ENCODE measurements at regions not wholly inside any gene's neighbourhood (a gene's known extent, or its start where the extent isn't known, plus 50 kb on each side); places are given as distances from the start of the nearest gene placed in this dataset.

DNA sequence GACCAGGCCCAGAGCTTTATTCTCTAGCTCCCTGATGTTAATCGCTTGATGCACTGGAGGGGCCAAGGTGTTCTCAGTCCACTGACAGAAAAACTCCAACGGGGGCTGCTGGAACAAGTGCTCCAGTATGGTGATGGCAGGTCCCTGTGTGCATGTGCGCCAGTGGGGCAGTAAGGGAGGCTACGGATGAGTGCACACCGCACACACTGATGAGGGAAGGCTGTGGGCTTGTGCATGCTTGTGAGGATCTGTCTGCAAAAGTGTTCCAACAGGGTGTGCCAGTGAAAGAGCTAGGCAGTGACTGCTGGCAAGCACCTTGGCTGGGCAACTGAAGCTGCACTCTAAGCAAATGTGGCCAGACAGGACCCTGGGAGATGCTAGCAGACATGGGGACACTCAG, 229.7 kb upstream of the FOXG1 start:
- H3K9me1 ChIP-seq (ENCODE audit: control insufficient read depth, extremely low read depth, insufficient read depth, low read length) = no peaks in the 10 kb centered on the region
- no peak for TF ChIP-seq EZH2 (IDR thresholded peaks at IDR 0.05; ENCODE audit: low read length)
- TF ChIP-seq, protein P1, sequence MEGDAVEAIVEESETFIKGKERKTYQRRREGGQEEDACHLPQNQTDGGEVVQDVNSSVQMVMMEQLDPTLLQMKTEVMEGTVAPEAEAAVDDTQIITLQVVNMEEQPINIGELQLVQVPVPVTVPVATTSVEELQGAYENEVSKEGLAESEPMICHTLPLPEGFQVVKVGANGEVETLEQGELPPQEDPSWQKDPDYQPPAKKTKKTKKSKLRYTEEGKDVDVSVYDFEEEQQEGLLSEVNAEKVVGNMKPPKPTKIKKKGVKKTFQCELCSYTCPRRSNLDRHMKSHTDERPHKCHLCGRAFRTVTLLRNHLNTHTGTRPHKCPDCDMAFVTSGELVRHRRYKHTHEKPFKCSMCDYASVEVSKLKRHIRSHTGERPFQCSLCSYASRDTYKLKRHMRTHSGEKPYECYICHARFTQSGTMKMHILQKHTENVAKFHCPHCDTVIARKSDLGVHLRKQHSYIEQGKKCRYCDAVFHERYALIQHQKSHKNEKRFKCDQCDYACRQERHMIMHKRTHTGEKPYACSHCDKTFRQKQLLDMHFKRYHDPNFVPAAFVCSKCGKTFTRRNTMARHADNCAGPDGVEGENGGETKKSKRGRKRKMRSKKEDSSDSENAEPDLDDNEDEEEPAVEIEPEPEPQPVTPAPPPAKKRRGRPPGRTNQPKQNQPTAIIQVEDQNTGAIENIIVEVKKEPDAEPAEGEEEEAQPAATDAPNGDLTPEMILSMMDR (optimal IDR thresholded peaks at IDR 0.05 in 1 of 3, IDR thresholded peaks at IDR 0.05 in 1 of 3, conservative IDR thresholded peaks at IDR 0.05 in 1 of 3; ENCODE audit: extremely low read depth in 1 of 3, insufficient read depth in 2 of 3, low read length in 3 of 3) = no peak
- FAIRE-seq = no peak

GRCh38 chr14:28542040-28542439, 224.5 kb upstream of the FOXG1 start:
- H3K79me2 ChIP-seq (ENCODE audit: control insufficient read depth, insufficient read depth, low read length) = no peaks in the 10 kb centered on the region
- H3K4me3 ChIP-seq (ENCODE audit: control insufficient read depth in 2 of 3, extremely low read depth in 1 of 3, insufficient read depth in 2 of 3, low read depth in 1 of 3, low read length in 3 of 3) = no peak overlapping the region
- H4K20me1 ChIP-seq (ENCODE audit: control insufficient read depth, extremely low read depth, insufficient read depth, low read length) = no peaks in the 10 kb centered on the region
- no peaks in the 10 kb centered on the region for H3K4me1 ChIP-seq (ENCODE audit: control insufficient read depth, extremely low read depth, insufficient read depth, low read length)
- H3K9me3 ChIP-seq (ENCODE audit: control insufficient read depth, low read depth, low read length) = no peaks in the 10 kb centered on the region
- H2AFZ ChIP-seq (ENCODE audit: control insufficient read depth, low read length) = no peak overlapping the region
- FAIRE-seq (no peak), DNase-seq (ENCODE audit: low read depth, low spot score) (no peak)
- H3K4me2 ChIP-seq (ENCODE audit: control insufficient read depth, extremely low read depth, insufficient read depth, low read depth, low read length) = no peak overlapping the region
- no peak overlapping the region for H3K9ac ChIP-seq (ENCODE audit: control insufficient read depth, extremely low read depth, insufficient read depth, low read length)
- no peaks in the 10 kb centered on the region for H3K36me3 ChIP-seq (ENCODE audit: control insufficient read depth in 2 of 2, extremely low read depth in 1 of 2, insufficient read depth in 2 of 2, low read length in 2 of 2)
- H3K27me3 ChIP-seq (ENCODE audit: control insufficient read depth, extremely low read depth, insufficient read depth, low read length) = no peaks in the 10 kb centered on the region
- no peak for TF ChIP-seq EZH2 (IDR thresholded peaks at IDR 0.05; ENCODE audit: low read length)
- TF ChIP-seq, protein P1 (optimal IDR thresholded peaks at IDR 0.05 in 1 of 3, IDR thresholded peaks at IDR 0.05 in 1 of 3, conservative IDR thresholded peaks at IDR 0.05 in 1 of 3; ENCODE audit: extremely low read depth in 1 of 3, insufficient read depth in 2 of 3, low read length in 3 of 3) = no peak
- no peak overlapping the region for H3K27ac ChIP-seq (ENCODE audit: control insufficient read depth, insufficient read depth, low read length)
- dilution Hi-C loops (cut with MboI; ENCODE audit: extremely low pct_ligation_motif_present, low sequenced_read_pairs) = no loop called here
- H3K9me1 ChIP-seq (ENCODE audit: control insufficient read depth, extremely low read depth, insufficient read depth, low read length) = no peaks in the 10 kb centered on the region

More for the DNA sequence above, 229.7 kb upstream of the FOXG1 start:
- H3K36me3 ChIP-seq (ENCODE audit: control insufficient read depth in 2 of 2, extremely low read depth in 1 of 2, insufficient read depth in 2 of 2, low read length in 2 of 2) = no peaks in the 10 kb centered on the region
- no peak for DNase-seq (ENCODE audit: low read depth, low spot score)
- H3K27me3 ChIP-seq (ENCODE audit: control insufficient read depth, extremely low read depth, insufficient read depth, low read length) = no peaks in the 10 kb centered on the region
- no peak overlapping the region for H3K9ac ChIP-seq (ENCODE audit: control insufficient read depth, extremely low read depth, insufficient read depth, low read length)
- H3K4me1 ChIP-seq (ENCODE audit: control insufficient read depth, extremely low read depth, insufficient read depth, low read length) = no peaks in the 10 kb centered on the region
- H3K27ac ChIP-seq (ENCODE audit: control insufficient read depth, insufficient read depth, low read length) = no peak overlapping the region
- dilution Hi-C loops (cut with MboI; ENCODE audit: extremely low pct_ligation_motif_present, low sequenced_read_pairs) = no loop called here
- no peaks in the 10 kb centered on the region for H4K20me1 ChIP-seq (ENCODE audit: control insufficient read depth, extremely low read depth, insufficient read depth, low read length)
- no peak overlapping the region for H2AFZ ChIP-seq (ENCODE audit: control insufficient read depth, low read length)
- no peak overlapping the region for H3K4me2 ChIP-seq (ENCODE audit: control insufficient read depth, extremely low read depth, insufficient read depth, low read depth, low read length)
- no peaks in the 10 kb centered on the region for H3K79me2 ChIP-seq (ENCODE audit: control insufficient read depth, insufficient read depth, low read length)
- H3K9me3 ChIP-seq (ENCODE audit: control insufficient read depth, low read depth, low read length) = no peaks in the 10 kb centered on the region
- no peak overlapping the region for H3K4me3 ChIP-seq (ENCODE audit: control insufficient read depth in 2 of 3, extremely low read depth in 1 of 3, insufficient read depth in 2 of 3, low read depth in 1 of 3, low read length in 3 of 3)

Data from keratinocyte (primary cell).